ENCODE measurements at regions not wholly inside any gene's neighbourhood (a gene's known extent, or its start where the extent isn't known, plus 50 kb on each side); places are given as distances from the start of the nearest gene placed in this dataset.

DNA sequence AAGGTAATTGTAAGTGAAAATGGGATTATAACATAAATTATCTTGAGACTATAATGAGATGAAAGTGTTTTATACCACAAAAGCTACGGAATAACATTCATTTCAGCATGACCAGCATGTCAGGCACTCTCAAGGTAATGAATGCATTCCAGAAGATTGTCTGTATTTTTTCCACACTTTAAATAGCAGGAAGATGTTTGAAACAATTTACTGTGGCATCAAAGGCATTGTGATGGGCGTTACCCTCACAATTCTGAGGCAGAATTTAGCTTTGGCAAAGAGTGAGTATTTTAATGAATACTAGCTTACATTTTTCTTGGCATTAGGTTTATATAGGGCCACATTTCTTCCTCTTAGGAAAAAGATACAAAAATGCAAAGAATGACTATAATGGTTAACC lies 627.2 kb downstream of the BCKDHB start:
- TF ChIP-seq, protein P1, sequence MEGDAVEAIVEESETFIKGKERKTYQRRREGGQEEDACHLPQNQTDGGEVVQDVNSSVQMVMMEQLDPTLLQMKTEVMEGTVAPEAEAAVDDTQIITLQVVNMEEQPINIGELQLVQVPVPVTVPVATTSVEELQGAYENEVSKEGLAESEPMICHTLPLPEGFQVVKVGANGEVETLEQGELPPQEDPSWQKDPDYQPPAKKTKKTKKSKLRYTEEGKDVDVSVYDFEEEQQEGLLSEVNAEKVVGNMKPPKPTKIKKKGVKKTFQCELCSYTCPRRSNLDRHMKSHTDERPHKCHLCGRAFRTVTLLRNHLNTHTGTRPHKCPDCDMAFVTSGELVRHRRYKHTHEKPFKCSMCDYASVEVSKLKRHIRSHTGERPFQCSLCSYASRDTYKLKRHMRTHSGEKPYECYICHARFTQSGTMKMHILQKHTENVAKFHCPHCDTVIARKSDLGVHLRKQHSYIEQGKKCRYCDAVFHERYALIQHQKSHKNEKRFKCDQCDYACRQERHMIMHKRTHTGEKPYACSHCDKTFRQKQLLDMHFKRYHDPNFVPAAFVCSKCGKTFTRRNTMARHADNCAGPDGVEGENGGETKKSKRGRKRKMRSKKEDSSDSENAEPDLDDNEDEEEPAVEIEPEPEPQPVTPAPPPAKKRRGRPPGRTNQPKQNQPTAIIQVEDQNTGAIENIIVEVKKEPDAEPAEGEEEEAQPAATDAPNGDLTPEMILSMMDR (IDR thresholded peaks at IDR 0.05; ENCODE audit: low read depth, low read length, poor library complexity, severe bottlenecking): no peak
- TF ChIP-seq EZH2phosphoT487 (IDR thresholded peaks at IDR 0.05; ENCODE audit: borderline replicate concordance, low read length): no peak

All from DOHH2 (cell line).